HL-60 (cell line): ENCODE measurements at regions not wholly inside any gene's neighbourhood (a gene's known extent, or its start where the extent isn't known, plus 50 kb on each side); places are given as distances from the start of the nearest gene placed in this dataset.
"Not testable (repeated sequence)": the region's sequence is repeated elsewhere in the genome, so short reads cannot be mapped to it uniquely, and the experiment has no call there.

Experiments
- DNase-seq, 2 experiments: peaks; one replicate each; pipeline ENCODE4 v3.0.0-alpha.2; 2010 to 2020; ENCODE audit warnings: low read depth in 1 of 2, low spot score in 1 of 2
- H3K27ac ChIP-seq: fragments of 250-450 bp; sonication (Bioruptor Pico); replicated peaks from 2 replicates; pipeline ENCODE4 v1.5.1; 2020; ENCODE audit warnings: mild to moderate bottlenecking, moderate library complexity
- H3K27me3 ChIP-seq: fragments of 250-450 bp; sonication (Bioruptor Pico); 2 replicates; pipeline ENCODE4 v1.5.1; 2021; ENCODE audit warnings: mild to moderate bottlenecking, moderate library complexity; ENCODE audit not compliant: insufficient read depth, poor library complexity, severe bottlenecking
- H3K4me3 ChIP-seq: replicated peaks from 2 replicates; pipeline ENCODE4 v1.5.1; 2011; ENCODE audit warnings: mild to moderate bottlenecking, control low read depth, low read length; ENCODE audit not compliant: insufficient read depth
- GABPA ChIP-seq: IDR thresholded peaks from 2 replicates; pipeline ENCODE4 v1.6.1; 2012; ENCODE audit warnings: low read depth
- POLR2AphosphoS5 ChIP-seq: IDR thresholded peaks from 2 replicates; pipeline ENCODE4 v1.6.1; 2012; ENCODE audit warnings: low read depth
- SPI1 ChIP-seq: IDR thresholded peaks from 2 replicates; pipeline ENCODE4 v1.6.1; 2012; ENCODE audit warnings: low read depth, mild to moderate bottlenecking, borderline replicate concordance
- TF ChIP-seq, protein P1 (sequence below): IDR thresholded peaks from 2 replicates; pipeline ENCODE4 v1.6.1; 2012; ENCODE audit warnings: low read depth; ENCODE audit not compliant: insufficient replicate concordance
- TF ChIP-seq, protein P2 (sequence below): IDR thresholded peaks from one replicate; pipeline ENCODE4 v1.5.1; 2011; ENCODE audit warnings: low read length, control low read depth, inconsistent platforms; ENCODE audit not compliant: insufficient read depth

DNA sequence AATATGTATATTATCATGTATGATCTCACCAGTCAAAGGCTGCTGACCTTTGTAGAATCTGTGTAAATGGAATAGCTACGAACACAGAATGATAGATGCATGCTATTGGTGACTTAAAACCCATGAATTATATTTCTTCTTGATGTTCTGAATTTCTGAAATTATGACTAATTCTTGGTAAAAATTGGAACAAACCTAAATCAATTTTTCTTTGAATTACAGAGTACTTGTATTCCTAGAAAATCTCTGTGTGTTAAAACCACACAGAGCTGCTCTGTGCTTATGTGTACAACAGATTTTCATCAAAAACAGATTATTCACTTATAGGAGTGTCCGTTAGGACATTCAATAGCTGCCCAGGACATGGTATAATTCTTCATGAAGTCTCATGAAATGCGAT is 108.3 kb upstream of the MDFIC start:
- H3K27ac ChIP-seq: no peak overlapping the region
- TF ChIP-seq, protein P1, sequence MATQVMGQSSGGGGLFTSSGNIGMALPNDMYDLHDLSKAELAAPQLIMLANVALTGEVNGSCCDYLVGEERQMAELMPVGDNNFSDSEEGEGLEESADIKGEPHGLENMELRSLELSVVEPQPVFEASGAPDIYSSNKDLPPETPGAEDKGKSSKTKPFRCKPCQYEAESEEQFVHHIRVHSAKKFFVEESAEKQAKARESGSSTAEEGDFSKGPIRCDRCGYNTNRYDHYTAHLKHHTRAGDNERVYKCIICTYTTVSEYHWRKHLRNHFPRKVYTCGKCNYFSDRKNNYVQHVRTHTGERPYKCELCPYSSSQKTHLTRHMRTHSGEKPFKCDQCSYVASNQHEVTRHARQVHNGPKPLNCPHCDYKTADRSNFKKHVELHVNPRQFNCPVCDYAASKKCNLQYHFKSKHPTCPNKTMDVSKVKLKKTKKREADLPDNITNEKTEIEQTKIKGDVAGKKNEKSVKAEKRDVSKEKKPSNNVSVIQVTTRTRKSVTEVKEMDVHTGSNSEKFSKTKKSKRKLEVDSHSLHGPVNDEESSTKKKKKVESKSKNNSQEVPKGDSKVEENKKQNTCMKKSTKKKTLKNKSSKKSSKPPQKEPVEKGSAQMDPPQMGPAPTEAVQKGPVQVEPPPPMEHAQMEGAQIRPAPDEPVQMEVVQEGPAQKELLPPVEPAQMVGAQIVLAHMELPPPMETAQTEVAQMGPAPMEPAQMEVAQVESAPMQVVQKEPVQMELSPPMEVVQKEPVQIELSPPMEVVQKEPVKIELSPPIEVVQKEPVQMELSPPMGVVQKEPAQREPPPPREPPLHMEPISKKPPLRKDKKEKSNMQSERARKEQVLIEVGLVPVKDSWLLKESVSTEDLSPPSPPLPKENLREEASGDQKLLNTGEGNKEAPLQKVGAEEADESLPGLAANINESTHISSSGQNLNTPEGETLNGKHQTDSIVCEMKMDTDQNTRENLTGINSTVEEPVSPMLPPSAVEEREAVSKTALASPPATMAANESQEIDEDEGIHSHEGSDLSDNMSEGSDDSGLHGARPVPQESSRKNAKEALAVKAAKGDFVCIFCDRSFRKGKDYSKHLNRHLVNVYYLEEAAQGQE: no peak
- TF ChIP-seq SPI1 (no peak), POLR2AphosphoS5 (no peak), GABPA (no peak)
- TF ChIP-seq, protein P2, sequence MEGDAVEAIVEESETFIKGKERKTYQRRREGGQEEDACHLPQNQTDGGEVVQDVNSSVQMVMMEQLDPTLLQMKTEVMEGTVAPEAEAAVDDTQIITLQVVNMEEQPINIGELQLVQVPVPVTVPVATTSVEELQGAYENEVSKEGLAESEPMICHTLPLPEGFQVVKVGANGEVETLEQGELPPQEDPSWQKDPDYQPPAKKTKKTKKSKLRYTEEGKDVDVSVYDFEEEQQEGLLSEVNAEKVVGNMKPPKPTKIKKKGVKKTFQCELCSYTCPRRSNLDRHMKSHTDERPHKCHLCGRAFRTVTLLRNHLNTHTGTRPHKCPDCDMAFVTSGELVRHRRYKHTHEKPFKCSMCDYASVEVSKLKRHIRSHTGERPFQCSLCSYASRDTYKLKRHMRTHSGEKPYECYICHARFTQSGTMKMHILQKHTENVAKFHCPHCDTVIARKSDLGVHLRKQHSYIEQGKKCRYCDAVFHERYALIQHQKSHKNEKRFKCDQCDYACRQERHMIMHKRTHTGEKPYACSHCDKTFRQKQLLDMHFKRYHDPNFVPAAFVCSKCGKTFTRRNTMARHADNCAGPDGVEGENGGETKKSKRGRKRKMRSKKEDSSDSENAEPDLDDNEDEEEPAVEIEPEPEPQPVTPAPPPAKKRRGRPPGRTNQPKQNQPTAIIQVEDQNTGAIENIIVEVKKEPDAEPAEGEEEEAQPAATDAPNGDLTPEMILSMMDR: no peak
- no peaks in the 10 kb centered on the region for H3K27me3 ChIP-seq

DNA sequence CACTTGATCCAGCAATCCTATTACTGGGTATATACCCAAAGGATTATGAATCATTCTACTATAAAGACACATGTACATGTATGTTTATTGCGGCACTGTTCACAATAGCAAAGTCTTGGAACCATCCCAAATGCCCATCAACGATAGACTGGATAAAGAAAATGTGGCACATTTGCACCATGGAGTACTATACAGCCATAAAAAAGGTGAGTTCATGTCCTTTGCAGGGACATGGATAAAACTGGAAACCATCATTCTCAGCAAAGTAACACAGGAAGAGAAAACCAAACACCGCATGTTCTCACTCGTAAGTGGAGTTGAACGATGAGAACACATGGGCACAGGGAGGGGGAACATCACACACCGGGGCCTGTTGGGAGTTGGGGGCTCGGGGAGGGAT is 104.9 kb upstream of the MDFIC start:
- not testable (repeated sequence) for DNase-seq, H3K4me3 ChIP-seq, H3K27me3 ChIP-seq, H3K27ac ChIP-seq

More for the DNA sequence above, 108.3 kb upstream of the MDFIC start:
- H3K4me3 ChIP-seq: no peak overlapping the region
- DNase-seq: no peak

DNA sequence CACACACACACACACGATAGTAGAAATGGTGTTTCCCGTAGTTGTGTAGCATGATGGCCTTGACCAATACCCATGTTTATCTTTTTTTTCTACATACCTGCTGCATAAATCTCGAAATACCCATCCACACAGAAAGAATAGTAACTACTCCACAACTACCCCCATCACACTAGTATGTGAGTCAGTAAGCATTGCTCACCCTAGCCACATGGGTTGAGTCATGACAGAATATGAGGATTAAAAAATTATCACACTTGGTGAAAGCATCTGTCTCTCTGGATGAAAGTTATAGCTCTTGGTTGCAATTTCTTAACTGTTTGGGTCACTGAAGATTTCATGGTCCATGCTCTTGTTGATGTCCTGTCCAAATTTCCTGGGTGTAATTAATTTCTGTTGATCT is 103.4 kb upstream of the MDFIC start:
- DNase-seq: no peak
- Histone ChIP-seq H3K4me3 (no peak overlapping the region), H3K27ac (no peak overlapping the region), H3K27me3 (no peaks in the 10 kb centered on the region)
- TF ChIP-seq SPI1: no peak
- TF ChIP-seq GABPA: no peak
- TF ChIP-seq, protein P2: no peak
- TF ChIP-seq POLR2AphosphoS5: no peak
- TF ChIP-seq, protein P1: no peak

DNA sequence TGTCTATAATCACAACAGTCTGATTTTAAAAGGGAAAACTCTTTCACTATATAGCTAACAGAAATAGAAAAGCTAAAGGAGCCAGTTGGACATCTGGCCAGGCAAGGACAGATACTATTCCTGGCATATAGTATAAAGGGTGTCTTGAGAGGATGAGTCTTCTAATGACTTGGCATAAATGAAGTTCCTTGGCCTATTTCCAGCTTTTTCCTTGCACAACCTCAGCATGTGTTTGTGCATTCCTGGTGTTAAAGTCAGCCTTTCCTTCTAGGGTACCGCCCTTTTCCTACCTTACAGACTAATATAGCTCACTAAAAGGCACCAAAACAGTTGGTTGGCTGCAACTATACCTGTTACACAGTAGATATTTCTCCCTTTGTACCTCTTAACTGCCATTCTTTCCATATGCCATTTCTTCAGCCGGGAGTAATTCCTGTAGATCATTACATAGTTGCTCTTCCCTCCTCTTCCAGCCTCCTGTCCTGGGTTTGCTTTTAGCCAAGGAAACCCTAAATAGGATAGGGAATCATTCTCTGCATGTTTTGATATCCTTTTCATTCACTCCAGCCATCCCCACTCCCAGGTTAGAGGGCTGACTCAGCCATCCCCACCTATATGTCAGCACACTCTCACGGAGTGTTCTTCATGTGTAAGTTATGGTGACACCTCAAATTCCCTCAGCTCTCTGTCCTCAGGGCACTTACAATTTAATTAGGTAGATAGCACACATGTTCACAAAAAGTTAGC is 102.1 kb upstream of the MDFIC start:
- Histone ChIP-seq H3K27ac (no peak overlapping the region), H3K4me3 (no peak overlapping the region), H3K27me3 (no peaks in the 10 kb centered on the region)
- no peak for DNase-seq
- TF ChIP-seq, protein P1: no peak
- no peak for TF ChIP-seq POLR2AphosphoS5
- TF ChIP-seq, protein P2: no peak
- no peak for TF ChIP-seq GABPA
- no peak for TF ChIP-seq SPI1
